ENCODE measurements at regions not wholly inside any gene's neighbourhood (a gene's known extent, or its start where the extent isn't known, plus 50 kb on each side); places are given as distances from the start of the nearest gene placed in this dataset.

DNA sequence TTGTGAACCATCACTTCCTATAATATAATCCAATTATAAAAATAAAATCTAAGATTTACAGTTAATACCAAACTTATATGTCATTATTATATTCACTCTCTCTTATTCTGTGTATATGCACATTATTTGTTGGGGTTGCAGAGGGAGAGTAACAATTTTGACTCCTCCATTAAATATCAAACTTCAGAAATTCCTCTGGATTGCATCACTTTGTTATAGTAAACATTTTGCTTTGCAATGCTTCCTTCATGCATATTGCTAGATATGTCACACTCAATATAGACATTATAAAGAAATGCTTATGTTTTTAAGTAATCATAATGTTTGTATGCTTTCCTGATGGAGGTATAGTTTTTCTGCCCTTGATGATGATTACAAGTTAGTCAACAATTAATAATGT is 999.0 kb upstream of the ADGRL2 start:
- TF ChIP-seq, protein P1, sequence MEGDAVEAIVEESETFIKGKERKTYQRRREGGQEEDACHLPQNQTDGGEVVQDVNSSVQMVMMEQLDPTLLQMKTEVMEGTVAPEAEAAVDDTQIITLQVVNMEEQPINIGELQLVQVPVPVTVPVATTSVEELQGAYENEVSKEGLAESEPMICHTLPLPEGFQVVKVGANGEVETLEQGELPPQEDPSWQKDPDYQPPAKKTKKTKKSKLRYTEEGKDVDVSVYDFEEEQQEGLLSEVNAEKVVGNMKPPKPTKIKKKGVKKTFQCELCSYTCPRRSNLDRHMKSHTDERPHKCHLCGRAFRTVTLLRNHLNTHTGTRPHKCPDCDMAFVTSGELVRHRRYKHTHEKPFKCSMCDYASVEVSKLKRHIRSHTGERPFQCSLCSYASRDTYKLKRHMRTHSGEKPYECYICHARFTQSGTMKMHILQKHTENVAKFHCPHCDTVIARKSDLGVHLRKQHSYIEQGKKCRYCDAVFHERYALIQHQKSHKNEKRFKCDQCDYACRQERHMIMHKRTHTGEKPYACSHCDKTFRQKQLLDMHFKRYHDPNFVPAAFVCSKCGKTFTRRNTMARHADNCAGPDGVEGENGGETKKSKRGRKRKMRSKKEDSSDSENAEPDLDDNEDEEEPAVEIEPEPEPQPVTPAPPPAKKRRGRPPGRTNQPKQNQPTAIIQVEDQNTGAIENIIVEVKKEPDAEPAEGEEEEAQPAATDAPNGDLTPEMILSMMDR (IDR thresholded peaks at IDR 0.05; ENCODE audit: extremely low read depth, missing control alignments), result no peak
- no peak for DNase-seq (ENCODE audit: low spot score)

DNA sequence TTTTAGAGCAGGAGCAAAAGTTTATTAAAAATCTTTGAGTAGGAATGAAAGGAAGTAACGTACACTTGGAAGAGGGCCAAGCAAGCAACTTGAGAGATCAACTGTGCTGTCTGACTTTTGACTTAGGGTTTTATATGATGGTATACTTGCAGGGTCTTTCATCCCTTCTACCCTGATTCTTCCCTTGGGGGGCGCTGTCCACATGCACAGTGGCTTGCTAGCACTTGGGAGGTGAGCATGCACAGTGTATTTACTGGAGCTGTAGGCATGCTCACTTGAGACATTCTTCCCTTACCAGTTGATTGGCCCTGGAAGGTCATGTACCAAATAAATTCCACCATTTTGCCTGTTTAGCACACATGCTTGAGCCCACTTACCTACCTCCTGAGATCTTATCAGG is 1001.3 kb upstream of the ADGRL2 start:
- no peak for DNase-seq (ENCODE audit: low spot score)
- TF ChIP-seq, protein P1 (IDR thresholded peaks at IDR 0.05; ENCODE audit: extremely low read depth, missing control alignments), result no peak

DNA sequence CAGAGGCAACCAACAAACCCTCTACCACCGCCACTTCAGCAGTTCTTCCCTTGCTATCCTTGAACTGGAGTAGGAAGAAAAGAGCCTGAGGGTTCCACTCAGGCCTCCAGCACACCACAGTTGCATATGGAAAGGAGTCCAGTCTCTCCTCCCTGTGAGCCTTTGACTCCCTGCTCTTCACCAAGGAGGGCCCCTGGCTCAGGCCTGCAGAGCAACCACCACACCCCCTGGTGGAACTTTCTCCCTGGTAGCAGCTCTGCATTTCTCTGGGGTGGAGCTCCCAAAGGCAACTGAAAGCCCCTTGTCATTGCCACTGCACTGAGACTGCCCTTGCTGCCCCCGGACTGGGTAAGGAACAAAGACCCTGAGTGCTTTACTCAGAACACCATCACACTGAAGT is 1021.5 kb upstream of the ADGRL2 start:
- TF ChIP-seq, protein P1 (IDR thresholded peaks at IDR 0.05; ENCODE audit: extremely low read depth, missing control alignments), result no peak
- no peak for DNase-seq (ENCODE audit: low spot score)

DNA sequence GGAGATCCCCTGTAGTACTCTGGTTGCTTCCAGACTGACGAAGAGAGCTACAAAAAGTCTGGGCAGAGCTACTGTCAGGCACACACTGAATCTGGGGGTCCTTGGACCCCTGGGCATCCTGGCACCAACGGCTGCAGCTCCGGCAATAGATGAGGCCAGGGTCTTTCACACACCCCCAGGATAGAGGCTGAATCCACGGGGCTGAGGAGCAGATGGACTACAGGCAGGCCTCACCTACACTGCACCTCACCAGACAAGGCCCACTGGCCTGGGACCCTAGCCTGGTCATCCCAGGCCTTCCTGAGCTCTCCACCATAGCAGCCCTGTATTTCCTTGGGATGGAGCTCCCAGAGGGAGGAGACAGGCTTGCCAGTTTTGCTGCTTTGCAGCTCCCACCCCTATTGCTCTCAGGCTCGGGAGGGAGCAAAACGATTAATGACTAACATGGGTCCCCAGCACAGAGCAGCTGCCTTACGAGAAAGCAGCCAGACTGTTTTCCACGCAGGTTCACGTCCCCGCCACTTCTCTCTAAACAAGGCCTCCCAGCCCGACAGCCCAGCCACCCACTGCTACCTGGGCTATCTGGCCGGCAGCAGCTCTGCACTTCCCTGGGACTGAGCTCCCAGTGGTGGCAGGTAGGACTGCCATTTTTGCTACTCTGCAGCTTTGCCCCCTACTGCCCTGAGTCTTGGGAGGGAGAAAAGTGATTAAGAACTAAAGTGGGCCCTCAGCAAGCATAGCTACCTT is 1022.5 kb upstream of the ADGRL2 start:
- TF ChIP-seq, protein P1 (IDR thresholded peaks at IDR 0.05; ENCODE audit: extremely low read depth, missing control alignments), result no peak
- no peak for DNase-seq (ENCODE audit: low spot score)

DNA sequence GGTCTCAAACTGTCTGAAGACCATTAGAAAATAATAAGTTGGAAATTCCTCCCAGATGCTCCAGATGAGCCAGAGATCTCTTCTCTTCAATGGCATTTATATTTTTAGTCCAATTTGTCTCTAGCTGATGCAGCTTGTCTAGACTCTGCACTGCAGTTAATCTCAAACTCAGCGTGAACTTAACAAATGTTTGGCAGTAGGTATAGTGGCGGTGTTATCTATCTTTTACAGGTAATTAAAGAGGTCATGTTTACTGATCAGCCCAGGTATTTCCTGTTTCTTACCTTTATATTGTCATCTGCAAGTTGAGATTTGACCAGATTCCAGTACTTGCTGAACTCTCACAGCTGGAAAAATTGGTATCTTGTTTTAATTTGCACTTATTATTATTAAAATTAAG is 1024.5 kb upstream of the ADGRL2 start:
- DNase-seq (ENCODE audit: low spot score), result no peak
- TF ChIP-seq, protein P1 (IDR thresholded peaks at IDR 0.05; ENCODE audit: extremely low read depth, missing control alignments), result no peak

DNA sequence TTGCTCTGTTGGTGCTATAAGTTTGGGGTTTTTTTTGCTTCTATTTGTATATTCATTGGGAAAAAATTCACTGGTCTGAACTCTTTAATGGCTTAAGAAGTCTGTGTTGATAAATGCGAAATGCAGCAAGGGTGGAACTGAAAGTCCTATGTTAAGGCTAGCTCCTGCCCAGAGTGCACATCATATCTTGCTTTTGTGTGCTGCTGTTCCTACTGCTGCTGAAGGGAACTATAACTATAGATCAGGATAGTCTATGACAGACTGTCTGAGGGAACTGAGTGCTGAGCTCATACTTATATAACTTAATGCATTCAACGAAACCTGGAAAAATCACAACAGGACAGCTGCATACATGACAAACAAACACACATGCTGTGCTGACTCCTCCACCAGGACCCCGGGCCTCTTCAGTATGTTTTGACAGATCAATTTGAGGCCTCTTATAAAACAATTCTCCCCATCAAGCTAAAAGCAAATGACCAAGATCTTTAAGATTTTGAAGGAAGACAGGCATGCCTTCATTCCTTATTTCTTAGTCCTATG is 1031.5 kb upstream of the ADGRL2 start:
- no peak for DNase-seq (ENCODE audit: low spot score)
- TF ChIP-seq, protein P1 (IDR thresholded peaks at IDR 0.05; ENCODE audit: extremely low read depth, missing control alignments), result no peak

DNA sequence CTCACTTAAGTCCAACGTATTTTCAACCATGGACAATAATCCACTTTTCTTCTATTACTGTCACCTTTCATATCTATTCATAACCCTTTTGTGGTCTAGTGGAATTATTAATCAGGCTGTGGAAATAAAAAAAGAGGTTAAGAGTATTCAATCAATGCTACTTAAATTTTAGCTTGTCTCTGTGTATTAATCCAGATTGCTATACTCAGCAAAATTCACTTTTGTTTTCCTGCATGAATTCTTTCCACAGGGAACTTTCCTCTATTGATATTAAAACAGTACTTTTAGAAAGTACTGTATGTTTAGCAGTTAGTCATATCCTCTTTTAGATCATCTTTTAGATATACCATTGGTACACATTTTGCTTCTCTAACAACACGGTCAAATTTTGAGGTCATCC is 1033.0 kb upstream of the ADGRL2 start:
- DNase-seq (ENCODE audit: low spot score), result no peak
- TF ChIP-seq, protein P1 (IDR thresholded peaks at IDR 0.05; ENCODE audit: extremely low read depth, missing control alignments), result no peak
